Limb (tissue), 2 donors: ENCODE measurements at regions not wholly inside any gene's neighbourhood (a gene's known extent, or its start where the extent isn't known, plus 50 kb on each side); places are given as distances from the start of the nearest gene placed in this dataset.
"Not testable (repeated sequence)": the region's sequence is repeated elsewhere in the genome, so short reads cannot be mapped to it uniquely, and the experiment has no call there.

Experiments used
- DNase-seq, 2 donors: peaks; one replicate each; pipeline ENCODE4 v3.0.0-alpha.2; 2016; ENCODE audit errors: extremely low spot score in 2 of 2

DNA sequence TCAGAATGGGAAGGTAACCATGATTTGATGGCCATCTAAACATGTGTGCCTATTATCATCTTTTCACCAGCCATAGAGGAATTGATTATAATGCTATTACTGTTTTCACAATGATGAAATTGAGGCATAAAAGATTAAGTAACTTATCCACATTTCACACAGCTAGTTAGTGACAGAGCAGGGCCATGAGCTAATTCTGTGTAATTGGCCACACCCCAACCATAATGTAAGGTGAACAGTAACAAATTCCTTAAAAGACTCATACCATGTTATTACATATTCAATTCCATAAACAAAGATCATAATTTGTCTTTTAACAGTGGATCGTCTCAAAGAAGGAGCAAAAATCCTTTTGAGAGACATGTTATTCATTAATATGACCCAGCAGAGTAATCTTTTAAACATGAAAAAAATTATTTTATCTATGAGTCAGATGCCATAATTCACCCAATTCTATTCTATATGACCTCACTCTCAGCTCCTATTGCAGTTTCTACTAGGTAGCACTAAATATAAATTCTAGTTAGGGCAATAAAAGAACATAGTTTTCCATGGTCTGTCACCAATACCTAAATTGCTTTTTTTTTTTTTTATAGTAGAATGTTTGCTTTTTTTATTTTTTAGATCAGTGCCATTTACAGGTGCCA, 475.8 kb upstream of the SLC39A10 start:
- DNase-seq = no peak

DNA sequence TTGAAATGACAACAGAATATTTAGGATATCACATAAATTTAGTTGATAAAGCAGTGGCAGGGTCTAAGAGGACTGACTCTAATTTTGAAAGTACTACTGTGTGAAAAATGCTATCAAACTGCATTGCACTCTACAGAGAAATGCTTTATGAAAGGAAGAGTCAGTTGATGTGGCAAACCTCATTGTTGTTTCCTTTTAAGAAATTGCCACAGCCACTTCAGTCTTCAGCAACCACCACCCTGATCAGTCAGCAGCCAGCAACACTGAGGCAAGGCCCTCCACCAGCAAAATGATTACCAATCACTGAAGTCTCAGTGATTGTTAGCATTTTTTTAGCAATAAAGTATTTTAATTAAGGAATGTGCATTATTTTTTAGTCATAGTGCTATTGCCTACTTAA, 488.7 kb upstream of the SLC39A10 start:
- DNase-seq = no peak

DNA sequence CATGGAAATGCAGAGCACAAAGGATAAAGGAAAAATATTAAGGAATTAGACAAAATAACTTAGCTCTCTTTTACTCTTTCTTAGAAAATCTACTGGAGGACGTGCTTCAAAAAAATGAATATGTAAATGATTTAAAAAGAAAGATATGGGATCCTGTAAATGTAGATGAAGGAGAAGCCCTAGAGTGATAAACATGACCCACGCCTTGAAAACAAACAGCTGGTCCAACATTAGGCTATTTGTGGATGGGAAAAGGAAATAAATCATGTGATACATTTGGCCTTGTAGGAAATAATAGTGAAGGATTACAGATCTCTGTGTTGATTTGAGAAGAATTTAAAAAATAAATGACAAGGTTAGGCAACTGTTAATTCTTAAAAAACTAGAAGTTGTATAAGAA, 492.1 kb upstream of the SLC39A10 start:
- no peak for DNase-seq

DNA sequence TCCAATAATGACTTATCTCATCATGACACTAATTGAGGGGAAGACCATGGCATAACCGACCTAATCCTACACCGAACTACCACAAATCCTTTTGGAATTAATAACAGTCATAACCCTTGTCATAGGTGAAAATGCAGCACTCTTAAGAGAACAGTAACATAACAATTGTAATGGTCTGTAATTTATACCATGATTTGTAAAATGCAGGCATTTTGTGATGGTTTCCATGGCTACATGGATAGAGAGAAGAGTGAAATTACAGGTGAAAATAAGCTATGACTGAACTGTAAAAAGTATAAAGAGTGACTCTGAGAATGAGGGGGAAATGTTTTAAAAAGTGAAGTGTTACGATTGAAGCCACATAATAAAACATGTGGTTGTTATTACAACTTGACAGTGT, 494.1 kb upstream of the SLC39A10 start:
- DNase-seq = no peak

DNA sequence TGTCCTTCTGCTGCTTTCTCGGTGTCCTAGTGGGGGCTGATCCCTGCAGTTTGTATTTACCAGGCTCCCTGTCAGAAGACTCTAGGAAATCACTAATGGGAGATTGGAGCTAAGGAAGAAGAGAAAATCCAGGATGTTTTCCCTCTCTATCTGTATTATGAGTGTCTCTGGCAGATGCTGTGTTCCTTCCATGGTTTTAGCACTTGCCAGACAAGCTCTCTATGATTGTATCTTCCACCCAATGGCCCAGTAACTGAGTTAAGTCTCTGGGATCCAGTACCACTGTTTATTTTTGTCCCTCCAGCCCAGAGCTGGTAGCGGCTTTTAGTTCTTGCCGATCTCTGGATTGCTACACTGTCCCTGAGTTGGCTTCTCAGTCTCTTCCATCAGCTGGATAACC, 494.8 kb upstream of the SLC39A10 start:
- no peak for DNase-seq

DNA sequence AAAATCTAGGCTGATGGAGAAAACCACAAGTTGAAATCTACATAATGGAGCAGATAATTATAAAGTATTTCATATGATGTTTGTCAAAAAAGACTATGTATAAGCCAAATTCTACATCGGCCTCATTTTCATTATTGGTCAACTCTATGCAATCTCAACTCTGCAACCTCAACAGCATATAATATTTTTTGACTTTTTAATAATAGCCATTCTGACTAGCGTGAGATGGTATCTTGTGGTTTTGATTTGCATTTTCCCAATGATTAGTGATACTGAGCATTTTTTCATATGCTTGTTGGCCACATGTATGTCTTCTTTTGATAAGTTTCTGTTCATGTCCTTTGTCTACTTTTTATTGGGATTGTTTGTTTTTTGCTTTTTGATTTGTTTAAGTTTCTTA, 496.1 kb upstream of the SLC39A10 start:
- DNase-seq = no peak

DNA sequence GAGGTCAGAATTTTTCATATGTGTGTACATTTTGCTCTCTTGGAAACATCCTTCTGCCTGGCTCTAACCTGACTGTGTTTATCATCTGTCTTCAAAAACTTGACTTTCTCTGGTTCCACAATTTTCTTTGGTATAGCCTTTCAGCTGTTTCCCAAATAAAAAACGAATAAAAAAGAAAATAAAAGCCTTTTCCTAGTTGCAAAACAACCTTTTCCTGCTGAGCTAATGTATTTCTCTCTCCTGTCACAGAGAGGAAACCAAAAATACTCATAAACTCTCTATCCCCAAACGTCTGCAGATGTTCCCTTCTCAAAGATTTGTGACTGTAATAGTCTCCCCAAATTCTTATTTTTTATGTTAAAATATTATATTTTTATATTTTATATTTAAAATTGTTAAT, 505.3 kb upstream of the SLC39A10 start:
- DNase-seq = no peak

DNA sequence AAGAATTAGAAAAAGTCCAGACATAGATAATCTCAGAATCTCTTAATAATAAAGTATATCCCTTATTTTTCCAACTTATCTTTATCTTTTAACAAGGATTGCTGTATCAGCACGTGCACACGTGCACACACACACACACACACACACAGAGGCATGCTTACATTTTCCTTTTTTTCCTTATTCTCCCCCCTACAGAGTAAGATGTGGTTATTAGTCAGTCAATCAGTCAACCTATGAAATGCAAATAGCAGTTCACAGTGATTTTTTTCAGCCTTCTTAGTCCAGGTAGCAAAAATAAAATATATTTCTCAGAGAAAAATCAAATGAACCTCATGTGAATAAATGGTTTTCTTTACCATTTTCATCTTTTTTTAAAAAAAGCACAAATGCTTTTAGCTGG, 506.2 kb upstream of the SLC39A10 start:
- no peak for DNase-seq

DNA sequence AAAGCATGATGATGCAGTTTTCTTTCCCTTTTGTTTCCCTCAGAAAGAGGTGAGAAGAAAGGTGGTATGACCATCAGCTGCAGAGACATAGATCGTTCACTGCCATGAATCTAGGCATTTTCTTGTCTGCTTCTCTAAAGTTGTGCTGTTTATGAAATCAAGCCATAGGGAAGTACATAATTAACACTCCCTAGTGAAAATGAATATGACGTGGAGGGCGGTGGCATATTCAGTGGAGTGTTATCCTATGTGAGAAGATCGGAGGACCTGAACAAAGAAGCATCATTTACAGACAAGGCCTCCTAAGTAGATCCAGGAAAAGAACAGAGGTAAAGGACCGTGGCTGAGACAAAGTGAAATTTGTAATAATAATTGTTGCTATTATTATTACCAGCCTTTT, 509.0 kb upstream of the SLC39A10 start:
- DNase-seq = no peak

DNA sequence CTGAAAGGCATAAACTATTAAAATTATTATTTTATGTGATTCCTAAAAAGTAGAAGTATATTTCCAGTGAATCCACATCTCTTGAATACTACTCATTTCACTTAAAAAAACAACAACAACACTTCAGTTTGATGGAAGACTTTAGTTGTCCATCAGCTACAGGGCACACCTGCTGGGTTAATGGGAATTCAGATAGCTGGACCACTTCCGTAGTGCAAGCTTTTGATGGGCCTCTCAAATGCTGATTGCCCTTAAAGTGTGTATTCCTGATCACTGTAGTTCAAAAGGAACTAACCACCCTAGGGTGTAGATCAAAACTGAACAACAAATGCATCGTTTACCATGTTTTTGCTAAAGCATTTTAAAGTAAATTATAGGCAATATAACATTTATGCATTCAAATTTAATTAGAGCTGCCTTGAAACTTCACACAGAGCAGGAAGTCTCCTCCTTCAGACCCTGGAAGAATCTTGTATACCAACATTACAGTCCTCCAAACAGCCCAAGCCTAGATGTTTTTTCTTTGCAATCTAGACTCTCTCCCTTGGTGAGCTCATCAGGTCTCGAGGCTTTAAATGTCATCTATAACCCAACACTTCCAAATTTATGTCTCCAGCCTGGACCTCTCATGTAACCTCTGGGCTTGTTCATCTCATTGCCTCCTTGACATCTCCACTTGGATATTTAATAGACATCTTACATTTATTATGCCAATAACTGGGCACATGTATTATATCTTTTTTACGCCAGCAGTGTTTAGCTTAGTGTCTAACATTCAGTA, 510.1 kb upstream of the SLC39A10 start:
- no peak for DNase-seq

DNA sequence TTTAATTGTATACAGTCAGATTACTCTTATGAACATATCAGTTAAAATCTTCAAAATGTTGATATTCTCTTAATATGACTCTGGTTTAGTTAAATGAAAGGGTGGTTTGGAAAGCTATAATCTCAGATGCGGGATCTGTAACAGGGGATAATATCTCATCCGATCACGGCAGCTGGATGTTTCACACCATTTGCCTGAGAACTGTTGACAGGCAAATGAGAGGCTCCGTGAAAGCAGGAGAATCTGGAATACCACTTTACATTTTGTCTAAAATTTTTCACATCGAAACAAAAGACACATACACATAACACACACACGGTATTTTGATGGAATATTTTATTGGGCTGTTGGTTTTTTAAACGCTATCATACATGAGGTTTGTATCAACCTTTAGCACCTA, 518.6 kb upstream of the SLC39A10 start:
- no peak for DNase-seq

DNA sequence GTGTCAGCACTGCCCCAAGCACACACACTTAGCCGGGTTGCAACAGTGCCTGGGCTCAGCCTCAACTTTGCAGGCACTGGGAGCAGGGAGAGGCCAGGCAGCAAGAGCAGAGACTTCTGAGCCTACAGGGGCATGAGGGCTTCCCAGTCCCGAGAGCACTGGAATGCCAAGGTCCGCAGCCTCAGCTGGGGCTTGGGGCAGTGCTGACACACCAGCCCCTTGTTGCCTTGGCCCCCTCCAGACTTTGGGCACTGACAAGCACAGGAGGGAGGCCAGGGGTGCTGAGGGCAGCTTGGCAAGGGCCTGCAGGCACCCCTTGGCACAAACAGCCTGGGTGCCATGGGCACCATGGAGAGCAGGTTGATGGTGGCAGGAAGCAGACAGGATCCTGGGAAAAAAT, 531.1 kb upstream of the SLC39A10 start:
- not testable (repeated sequence) for DNase-seq

DNA sequence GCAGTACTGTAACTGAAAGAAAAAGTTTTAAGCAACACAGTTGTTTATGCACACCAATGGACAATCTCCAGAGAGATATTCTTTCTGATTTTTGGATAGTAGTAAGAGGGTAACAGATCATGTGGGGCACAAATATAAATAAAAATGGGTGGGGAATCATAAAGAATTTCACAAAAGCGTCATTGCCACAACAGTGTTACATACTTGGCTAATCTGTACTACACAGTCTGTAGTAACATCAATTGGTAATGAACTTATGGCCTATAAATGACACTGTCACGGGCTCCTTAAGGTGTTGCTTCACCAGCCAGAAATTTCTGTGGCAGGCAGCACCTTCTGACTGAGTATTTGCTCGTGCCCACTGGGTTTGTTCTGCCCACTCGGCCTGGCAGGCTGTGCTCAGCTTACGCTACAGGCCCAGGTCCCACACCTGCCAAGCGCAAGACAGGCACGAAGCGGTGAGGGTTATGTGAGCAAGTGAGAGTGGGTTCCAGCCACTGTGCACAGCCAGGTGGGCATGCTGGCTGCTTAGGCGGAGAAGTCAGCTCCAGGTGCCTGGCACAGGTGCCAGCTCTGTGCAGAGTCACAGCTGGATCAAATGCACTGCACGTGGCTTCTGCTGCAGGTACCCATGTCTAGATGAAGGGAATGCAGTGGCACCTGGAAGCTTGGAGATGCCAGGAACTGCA, 532.5 kb upstream of the SLC39A10 start:
- DNase-seq = no peak

DNA sequence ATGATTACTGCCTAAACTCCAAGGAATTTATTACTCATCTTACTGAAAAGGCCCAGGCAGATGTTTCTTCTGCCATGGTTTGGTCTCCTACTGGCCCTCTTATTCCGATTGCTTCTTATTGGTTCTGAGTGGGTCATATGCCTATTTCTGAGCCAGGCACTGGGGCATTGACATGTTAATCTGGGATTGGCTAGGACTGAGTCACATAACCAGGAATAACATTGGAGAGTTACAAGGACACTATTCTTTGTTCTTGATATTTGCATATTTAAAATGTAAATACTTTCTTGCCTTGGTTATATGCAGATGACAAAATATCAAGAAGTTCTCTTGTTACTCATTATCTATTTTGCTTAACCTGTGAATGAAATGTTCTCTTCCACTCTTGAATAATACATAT, 534.4 kb upstream of the SLC39A10 start:
- no peak for DNase-seq

DNA sequence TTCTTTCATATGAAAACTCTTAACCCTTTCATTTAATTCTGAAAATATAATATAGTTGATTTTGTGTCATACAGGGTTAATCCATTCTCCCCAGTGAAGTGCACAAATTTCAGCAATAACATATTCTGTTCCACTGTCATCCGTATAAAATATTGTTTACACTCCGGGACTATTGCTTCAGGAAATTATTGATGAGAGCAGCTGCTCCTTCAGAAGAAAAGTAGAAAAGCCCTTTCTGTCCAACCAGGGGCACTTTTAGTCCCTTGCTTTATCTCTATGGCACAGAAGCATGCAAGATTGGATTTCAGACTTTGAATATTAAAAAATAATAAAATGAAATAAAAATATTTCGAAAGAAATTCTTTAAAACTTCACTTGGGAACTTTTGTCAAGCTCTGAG, 535.7 kb upstream of the SLC39A10 start:
- DNase-seq = no peak

DNA sequence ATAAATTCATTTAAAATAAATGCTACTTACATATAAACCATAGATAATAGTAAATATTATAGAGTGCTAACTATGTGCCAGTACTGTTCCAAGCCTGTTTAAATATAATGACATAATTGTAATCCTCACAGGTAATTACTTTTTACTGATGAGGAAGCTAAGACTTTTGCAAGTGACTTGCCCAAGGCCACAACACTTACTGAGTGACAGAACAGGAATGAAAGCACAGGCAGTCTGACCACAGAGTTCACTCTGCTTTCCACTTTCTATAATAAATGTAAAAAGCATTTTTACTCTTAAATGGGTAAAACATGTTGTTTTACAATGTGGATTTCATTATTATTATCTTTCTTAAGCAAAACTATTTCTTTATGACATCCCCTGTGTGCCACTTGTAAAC, 537.8 kb upstream of the SLC39A10 start:
- DNase-seq = no peak

DNA sequence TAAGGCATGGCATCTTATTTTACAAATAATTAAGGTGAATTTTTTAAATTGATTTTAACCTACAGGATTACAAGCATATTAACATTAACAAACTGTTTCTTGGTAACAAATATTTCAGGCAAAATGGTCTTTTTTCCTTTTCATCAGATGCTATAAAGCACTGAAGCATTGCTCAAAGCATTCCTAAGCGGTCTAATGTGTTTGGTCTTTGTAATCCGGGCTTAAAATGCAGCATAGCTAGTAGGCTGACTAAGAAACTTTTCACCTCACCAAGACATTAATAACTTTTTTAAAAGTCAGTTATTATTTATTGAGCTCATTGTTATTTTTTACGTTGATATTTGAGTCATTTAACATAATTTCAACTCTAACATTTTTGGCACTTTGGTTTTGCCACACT, 538.8 kb upstream of the SLC39A10 start:
- DNase-seq = no peak

DNA sequence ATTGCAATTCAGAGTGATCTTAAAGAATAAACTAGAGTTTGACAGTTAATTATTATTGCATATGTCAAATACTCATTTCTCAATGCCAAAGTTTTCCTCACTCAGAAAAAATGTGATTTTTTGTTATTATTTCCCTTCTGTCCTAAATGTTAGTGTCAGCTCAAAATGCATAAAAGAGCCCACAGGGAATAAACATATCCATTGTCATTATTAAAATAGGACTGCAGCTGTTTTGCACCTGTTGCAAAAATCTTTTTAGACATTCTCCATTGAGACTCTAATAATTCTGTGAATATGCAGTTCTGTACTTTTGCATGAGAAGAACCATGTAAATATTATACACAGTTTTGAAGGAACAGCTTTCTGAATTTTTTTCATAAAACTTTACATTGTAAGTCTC, 540.0 kb upstream of the SLC39A10 start:
- DNase-seq = peak in 1 of 2 donors; percentile 27

DNA sequence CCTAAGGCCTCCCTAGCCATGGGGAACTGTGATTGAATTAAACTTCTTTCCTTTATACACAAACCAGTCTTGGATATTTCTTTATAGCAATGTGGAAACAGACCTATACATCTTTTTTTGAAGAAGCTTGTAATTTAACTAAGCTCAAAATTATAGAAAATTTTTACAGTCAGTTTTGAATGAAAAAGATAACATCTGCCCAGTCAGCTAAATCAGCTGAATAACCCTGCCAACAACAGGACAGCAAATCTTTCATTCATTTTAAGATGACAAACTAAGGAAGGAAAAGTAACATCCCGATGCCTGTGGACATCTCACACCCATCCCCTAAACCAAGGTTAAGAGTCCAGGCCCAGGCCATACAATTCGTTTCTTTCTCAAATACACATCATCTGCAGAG, 541.3 kb upstream of the SLC39A10 start:
- no peak for DNase-seq

DNA sequence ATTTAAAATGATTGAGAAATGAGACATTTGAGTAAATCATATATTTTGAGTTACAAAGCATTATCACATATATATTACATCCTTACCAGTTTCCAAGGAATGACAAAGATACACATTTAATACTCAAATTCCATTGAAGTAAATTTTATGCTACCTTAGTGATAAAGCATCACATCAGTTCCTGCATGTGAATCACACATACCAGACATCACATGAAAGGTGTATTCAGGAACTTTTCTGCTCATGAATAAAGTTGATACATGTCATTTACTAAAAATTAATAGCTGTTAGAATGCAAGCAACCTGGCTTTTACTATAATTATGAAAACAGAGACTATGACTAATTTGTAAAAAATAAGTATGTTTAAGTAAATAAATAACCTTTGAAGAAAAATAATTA, 548.8 kb upstream of the SLC39A10 start:
- DNase-seq = no peak

DNA sequence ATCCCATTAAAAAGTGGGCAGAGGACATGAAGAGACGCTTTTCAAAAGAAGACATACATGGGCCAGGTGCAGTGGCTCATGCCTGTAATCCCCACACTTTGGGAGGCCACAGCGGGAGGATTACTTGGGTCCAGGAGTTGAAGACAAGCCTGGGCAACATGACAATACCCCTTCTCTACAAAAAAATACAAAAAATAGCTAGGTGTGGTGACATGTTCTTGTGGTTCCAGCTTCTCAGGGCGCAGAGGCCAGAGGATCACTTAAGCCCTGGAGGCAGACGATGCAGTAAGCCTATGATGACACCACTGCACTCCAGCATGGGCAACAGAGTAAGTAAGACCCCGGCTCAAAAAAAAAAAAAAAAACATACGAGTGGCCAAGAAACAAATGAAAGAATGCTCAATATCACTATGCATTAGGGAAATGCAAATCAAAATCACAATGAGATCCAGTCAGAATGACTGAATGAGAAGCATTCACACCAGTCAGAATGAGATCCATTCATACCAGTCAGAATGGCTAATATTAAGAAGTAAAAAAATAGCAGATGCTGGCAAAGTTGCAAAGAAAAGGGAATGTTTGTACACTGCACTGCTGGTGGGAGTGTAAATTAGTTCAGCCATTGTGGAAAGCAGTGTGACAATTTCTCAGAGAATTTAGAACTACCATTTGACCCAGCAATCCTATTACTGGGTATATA, 550.2 kb upstream of the SLC39A10 start:
- no peak for DNase-seq

DNA sequence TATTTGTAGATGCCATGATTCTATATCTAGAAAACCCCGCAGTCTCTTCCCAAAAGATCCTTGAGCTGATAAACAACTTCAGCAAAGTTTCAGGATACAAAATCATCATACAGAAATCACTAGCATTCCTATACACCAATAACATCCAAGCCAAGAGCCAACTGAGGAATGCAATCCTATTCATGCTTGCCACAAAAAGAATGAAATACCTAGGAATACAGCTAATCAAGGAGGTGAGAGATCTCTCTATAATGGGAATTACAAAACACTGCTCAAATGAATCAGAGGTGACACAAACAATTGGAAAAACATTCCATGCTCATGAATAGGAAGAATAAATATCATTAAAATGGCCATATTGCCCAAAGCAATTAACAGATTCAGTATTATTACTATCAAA, 551.4 kb upstream of the SLC39A10 start:
- DNase-seq = no peak
